Neural cell (in vitro differentiated cells): ENCODE measurements at regions not wholly inside any gene's neighbourhood (a gene's known extent, or its start where the extent isn't known, plus 50 kb on each side); places are given as distances from the start of the nearest gene placed in this dataset.
"Not testable (repeated sequence)": the region's sequence is repeated elsewhere in the genome, so short reads cannot be mapped to it uniquely, and the experiment has no call there.

Source experiments
- H2AFZ ChIP-seq: fragments of 200-600, 300-800 bp; sonication (generic), shearing (Covaris generic); 2 replicates; pipeline ENCODE4 v1.6.0; 2014; ENCODE audit warnings: low read depth, mild to moderate bottlenecking, antibody characterized with exemption, low read length, moderate library complexity
- H3F3A ChIP-seq: fragments of 200-600 bp; shearing (Covaris generic); 2 replicates; pipeline ENCODE4 v1.6.1; 2016; ENCODE audit warnings: mild to moderate bottlenecking, moderate library complexity, mixed read lengths, antibody characterized with exemption, low read length; ENCODE audit not compliant: insufficient read depth, poor library complexity, severe bottlenecking
- H3K27ac ChIP-seq: fragments of 200-600, 300-800 bp; sonication (generic), shearing (Covaris generic); 2 replicates; pipeline ENCODE4 v1.5.1; 2014; ENCODE audit warnings: mild to moderate bottlenecking, low read length, moderate library complexity
- H3K27me3 ChIP-seq: fragments of 300-800, 200-600 bp; sonication (generic), shearing (Covaris generic); 2 replicates; pipeline ENCODE4 v1.6.0; 2014; ENCODE audit warnings: mild to moderate bottlenecking, low read depth, low read length, moderate library complexity; ENCODE audit not compliant: insufficient read depth
- H3K36me3 ChIP-seq: fragments of 300-800, 200-600 bp; sonication (generic), shearing (Covaris generic); 2 replicates; pipeline ENCODE4 v1.5.1; 2014; ENCODE audit warnings: mild to moderate bottlenecking, antibody characterized with exemption, low read length, moderate library complexity; ENCODE audit not compliant: insufficient read depth
- H3K4me2 ChIP-seq: fragments of 300-800, 200-600 bp; sonication (generic), shearing (Covaris generic); 2 replicates; pipeline ENCODE4 v1.6.0; 2014; ENCODE audit warnings: mild to moderate bottlenecking, low read length
- H3K4me3 ChIP-seq: fragments of 300-800, 200-600 bp; sonication (generic), shearing (Covaris generic); 2 replicates; pipeline ENCODE4 v1.5.1; 2014; ENCODE audit warnings: mild to moderate bottlenecking, low read length, moderate library complexity
- H3K79me2 ChIP-seq: fragments of 200-600 bp; shearing (Covaris generic); replicated peaks from 2 replicates; pipeline ENCODE4 v1.6.0; 2014; ENCODE audit warnings: mild to moderate bottlenecking, low read length, moderate library complexity; ENCODE audit not compliant: insufficient read depth
- H3K9ac ChIP-seq: fragments of 300-800, 200-600 bp; sonication (generic), shearing (Covaris generic); 2 replicates; pipeline ENCODE4 v1.6.1; 2016; ENCODE audit warnings: mild to moderate bottlenecking, low read length, mixed read lengths
- H3K9me2 ChIP-seq: fragments of 200-600 bp; shearing (Covaris generic); 2 replicates; pipeline ENCODE4 v1.6.1; 2016; ENCODE audit warnings: mild to moderate bottlenecking, low read length, mixed read lengths; ENCODE audit not compliant: insufficient read depth
- H3K9me3 ChIP-seq: fragments of 200-600, 300-800 bp; sonication (generic), shearing (Covaris generic); 2 replicates; pipeline ENCODE4 v1.6.1; 2016; ENCODE audit warnings: mild to moderate bottlenecking, mixed run types, low read length, moderate library complexity, mixed read lengths
- H4K20me1 ChIP-seq: fragments of 200-600 bp; shearing (Covaris generic); 2 replicates; pipeline ENCODE4 v1.6.1; 2016; ENCODE audit warnings: mild to moderate bottlenecking, mixed run types; ENCODE audit not compliant: insufficient read depth
- EP300 ChIP-seq: fragments of 450-650 bp; conservative IDR thresholded peaks from 2 replicates; pipeline ENCODE4 v1.6.1; 2014; ENCODE audit warnings: antibody characterized with exemption, mild to moderate bottlenecking, moderate library complexity; ENCODE audit not compliant: poor library complexity, severe bottlenecking
- EZH2 ChIP-seq: fragments of 200-600, 300-800 bp; shearing (Covaris generic), sonication (generic); IDR thresholded peaks from 2 replicates; pipeline ENCODE4 v1.6.1; 2014; ENCODE audit warnings: antibody characterized with exemption, low read length, borderline replicate concordance, mild to moderate bottlenecking; ENCODE audit not compliant: insufficient read depth, poor library complexity, severe bottlenecking
- MXI1 ChIP-seq: fragments of 450-650 bp; conservative IDR thresholded peaks from 2 replicates; pipeline ENCODE4 v1.6.1; 2014; ENCODE audit warnings: antibody characterized with exemption, mild to moderate bottlenecking; ENCODE audit not compliant: poor library complexity, severe bottlenecking
- POLR2AphosphoS5 ChIP-seq: IDR thresholded peaks from 2 replicates; pipeline ENCODE4 v1.6.1; 2012
- RAD21 ChIP-seq: fragments of 450-650 bp; conservative IDR thresholded peaks from 2 replicates; pipeline ENCODE4 v1.6.1; 2014; ENCODE audit warnings: antibody characterized with exemption, mild to moderate bottlenecking, moderate library complexity
- SMC3 ChIP-seq: fragments of 450-650 bp; conservative IDR thresholded peaks from 2 replicates; pipeline ENCODE4 v1.6.1; 2014; ENCODE audit warnings: antibody characterized with exemption, mild to moderate bottlenecking, moderate library complexity; ENCODE audit not compliant: poor library complexity
- TAF1 ChIP-seq: IDR thresholded peaks from 2 replicates; pipeline ENCODE4 v1.6.1; 2012; ENCODE audit warnings: low read depth
- TF ChIP-seq, protein P1 (sequence below): fragments of 450-650 bp; IDR thresholded peaks from 2 replicates; pipeline ENCODE4 v1.5.1; 2014; ENCODE audit warnings: antibody characterized with exemption, mild to moderate bottlenecking, moderate library complexity; ENCODE audit not compliant: poor library complexity, severe bottlenecking
- TF ChIP-seq, protein P2 (sequence below): IDR thresholded peaks from 2 replicates; pipeline ENCODE4 v1.6.1; 2012; ENCODE audit warnings: borderline replicate concordance

DNA sequence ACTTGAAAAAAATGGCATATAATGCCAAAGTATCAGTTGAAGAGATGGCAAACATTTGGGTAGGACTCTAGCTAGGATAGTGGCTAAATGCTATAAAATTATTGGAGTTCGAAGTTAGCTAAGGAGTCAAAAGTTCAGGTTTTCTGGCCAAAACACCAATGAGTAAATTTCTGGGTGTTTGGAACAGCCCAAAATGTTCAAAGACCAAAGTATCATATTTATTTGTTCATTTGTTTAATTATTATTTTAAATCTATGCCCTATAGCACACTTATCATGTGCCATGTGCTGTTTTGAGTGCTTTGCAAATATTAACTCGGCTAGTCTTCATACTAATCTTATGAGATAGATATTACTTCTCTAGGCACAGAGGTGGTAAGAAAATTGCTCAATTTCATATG, 285.5 kb downstream of the TEX13C start:
- H3K9me2 ChIP-seq: no peaks in the 10 kb centered on the region
- H3K4me3 ChIP-seq: no peak overlapping the region
- TF ChIP-seq, protein P1, sequence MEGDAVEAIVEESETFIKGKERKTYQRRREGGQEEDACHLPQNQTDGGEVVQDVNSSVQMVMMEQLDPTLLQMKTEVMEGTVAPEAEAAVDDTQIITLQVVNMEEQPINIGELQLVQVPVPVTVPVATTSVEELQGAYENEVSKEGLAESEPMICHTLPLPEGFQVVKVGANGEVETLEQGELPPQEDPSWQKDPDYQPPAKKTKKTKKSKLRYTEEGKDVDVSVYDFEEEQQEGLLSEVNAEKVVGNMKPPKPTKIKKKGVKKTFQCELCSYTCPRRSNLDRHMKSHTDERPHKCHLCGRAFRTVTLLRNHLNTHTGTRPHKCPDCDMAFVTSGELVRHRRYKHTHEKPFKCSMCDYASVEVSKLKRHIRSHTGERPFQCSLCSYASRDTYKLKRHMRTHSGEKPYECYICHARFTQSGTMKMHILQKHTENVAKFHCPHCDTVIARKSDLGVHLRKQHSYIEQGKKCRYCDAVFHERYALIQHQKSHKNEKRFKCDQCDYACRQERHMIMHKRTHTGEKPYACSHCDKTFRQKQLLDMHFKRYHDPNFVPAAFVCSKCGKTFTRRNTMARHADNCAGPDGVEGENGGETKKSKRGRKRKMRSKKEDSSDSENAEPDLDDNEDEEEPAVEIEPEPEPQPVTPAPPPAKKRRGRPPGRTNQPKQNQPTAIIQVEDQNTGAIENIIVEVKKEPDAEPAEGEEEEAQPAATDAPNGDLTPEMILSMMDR: no peak
- no peak for TF ChIP-seq TAF1
- TF ChIP-seq RAD21: no peak
- no peak for TF ChIP-seq POLR2AphosphoS5
- no peak for TF ChIP-seq EZH2
- TF ChIP-seq EP300: no peak
- TF ChIP-seq, protein P2, sequence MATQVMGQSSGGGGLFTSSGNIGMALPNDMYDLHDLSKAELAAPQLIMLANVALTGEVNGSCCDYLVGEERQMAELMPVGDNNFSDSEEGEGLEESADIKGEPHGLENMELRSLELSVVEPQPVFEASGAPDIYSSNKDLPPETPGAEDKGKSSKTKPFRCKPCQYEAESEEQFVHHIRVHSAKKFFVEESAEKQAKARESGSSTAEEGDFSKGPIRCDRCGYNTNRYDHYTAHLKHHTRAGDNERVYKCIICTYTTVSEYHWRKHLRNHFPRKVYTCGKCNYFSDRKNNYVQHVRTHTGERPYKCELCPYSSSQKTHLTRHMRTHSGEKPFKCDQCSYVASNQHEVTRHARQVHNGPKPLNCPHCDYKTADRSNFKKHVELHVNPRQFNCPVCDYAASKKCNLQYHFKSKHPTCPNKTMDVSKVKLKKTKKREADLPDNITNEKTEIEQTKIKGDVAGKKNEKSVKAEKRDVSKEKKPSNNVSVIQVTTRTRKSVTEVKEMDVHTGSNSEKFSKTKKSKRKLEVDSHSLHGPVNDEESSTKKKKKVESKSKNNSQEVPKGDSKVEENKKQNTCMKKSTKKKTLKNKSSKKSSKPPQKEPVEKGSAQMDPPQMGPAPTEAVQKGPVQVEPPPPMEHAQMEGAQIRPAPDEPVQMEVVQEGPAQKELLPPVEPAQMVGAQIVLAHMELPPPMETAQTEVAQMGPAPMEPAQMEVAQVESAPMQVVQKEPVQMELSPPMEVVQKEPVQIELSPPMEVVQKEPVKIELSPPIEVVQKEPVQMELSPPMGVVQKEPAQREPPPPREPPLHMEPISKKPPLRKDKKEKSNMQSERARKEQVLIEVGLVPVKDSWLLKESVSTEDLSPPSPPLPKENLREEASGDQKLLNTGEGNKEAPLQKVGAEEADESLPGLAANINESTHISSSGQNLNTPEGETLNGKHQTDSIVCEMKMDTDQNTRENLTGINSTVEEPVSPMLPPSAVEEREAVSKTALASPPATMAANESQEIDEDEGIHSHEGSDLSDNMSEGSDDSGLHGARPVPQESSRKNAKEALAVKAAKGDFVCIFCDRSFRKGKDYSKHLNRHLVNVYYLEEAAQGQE: no peak
- no peak for TF ChIP-seq MXI1
- TF ChIP-seq SMC3: no peak
- no peaks in the 10 kb centered on the region for H3K79me2 ChIP-seq
- no peak overlapping the region for H3K4me2 ChIP-seq
- no peaks in the 10 kb centered on the region for H3K27me3 ChIP-seq
- H3K36me3 ChIP-seq: no peaks in the 10 kb centered on the region
- no peak overlapping the region for H2AFZ ChIP-seq
- H4K20me1 ChIP-seq: no peaks in the 10 kb centered on the region
- no peak overlapping the region for H3K9ac ChIP-seq
- no peaks in the 10 kb centered on the region for H3K9me3 ChIP-seq
- H3F3A ChIP-seq: no peaks in the 10 kb centered on the region
- H3K27ac ChIP-seq: no peak overlapping the region

DNA sequence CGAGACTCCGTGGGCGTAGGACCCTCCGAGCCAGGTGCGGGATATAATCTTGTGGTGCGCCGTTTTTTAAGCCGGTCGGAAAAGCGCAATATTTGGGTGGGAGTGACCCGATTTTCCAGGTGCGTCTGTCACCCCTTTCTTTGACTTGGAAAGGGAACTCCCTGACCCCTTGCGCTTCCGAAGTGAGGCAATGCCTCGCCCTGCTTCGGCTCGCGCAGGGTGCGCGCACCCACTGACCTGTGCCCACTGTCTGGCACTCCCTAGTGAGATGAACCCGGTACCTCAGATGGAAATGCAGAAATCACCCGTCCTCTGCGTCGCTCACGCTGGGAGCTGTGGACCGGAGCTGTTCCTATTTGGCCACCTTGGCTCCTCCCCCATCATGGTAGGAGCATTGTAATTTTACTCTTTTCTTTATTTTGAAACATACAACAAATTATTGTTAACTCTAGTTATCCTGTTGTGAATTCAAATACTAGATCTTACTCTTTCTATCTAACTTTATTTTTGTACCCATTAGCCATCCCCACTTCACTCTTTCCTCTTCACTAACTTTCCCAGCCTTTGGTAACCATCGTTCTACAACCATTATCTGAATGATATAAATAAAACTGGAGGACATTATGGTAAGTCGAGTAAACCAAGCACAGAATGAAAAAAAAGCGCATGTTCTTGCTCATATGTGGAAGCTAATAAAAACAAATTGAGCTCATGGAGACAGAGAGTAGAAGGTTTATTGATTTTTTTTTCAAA, 295.1 kb downstream of the TEX13C start:
- H3K36me3 ChIP-seq, H3K9me2 ChIP-seq, H4K20me1 ChIP-seq, H3K4me3 ChIP-seq, H2AFZ ChIP-seq, H3K4me2 ChIP-seq, H3K27me3 ChIP-seq, H3K79me2 ChIP-seq, H3K9ac ChIP-seq, H3K9me3 ChIP-seq, H3K27ac ChIP-seq, H3F3A ChIP-seq: not testable (repeated sequence)
